ENCODE measurements at regions not wholly inside any gene's neighbourhood (a gene's known extent, or its start where the extent isn't known, plus 50 kb on each side); places are given as distances from the start of the nearest gene placed in this dataset.

DNA sequence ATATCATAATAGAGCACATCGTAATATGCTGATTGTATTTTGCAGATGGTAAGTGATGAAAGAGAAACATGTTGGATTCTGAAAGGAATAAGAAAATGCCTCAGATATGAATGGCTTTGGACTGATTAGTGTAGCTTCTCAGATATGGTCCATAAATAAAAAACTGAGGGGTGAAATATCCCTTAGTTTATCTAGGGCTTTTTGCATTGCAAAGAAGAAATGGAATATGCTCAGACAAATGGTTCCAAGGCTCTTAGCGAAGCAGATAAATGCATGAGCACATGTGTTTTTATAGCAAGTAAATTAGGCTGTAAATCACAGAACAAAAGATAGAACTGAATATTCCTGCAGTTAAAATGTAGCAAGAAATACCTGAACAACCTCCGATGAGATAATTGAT, 820.9 kb upstream of the GRM7 start:
- Histone ChIP-seq H3K4me3 (ENCODE audit: low read length, poor library complexity, severe bottlenecking) (no peak overlapping the region), H3K9ac (ENCODE audit: low read depth, low read length, poor library complexity, severe bottlenecking) (no peak overlapping the region), H2AFZ (ENCODE audit: low read length) (no peak overlapping the region), H3K27me3 (ENCODE audit: insufficient read depth, low read length, poor library complexity, severe bottlenecking) (no peaks in the 10 kb centered on the region), H3K36me3 (ENCODE audit: insufficient read depth, low read length) (no peaks in the 10 kb centered on the region), H3K9me2 (replicated peaks; ENCODE audit: low read depth, low read length) (no peaks in the 10 kb centered on the region), H3F3A (ENCODE audit: low read depth) (no peaks in the 10 kb centered on the region), H3K9me3 (ENCODE audit: insufficient read depth, low read depth, low read length) (no peaks in the 10 kb centered on the region; the same call in 1 of the 2 replicates), H3K4me1 (ENCODE audit: insufficient read depth, low read length, poor library complexity, severe bottlenecking) (no peaks in the 10 kb centered on the region), H3K4me2 (ENCODE audit: low read depth, low read length, poor library complexity, severe bottlenecking) (no peak overlapping the region), H3K79me2 (ENCODE audit: insufficient read depth, low read length) (no peaks in the 10 kb centered on the region), H4K20me1 (ENCODE audit: insufficient read depth, low read length, poor library complexity, severe bottlenecking) (no peaks in the 10 kb centered on the region)
- TF ChIP-seq, protein P1, sequence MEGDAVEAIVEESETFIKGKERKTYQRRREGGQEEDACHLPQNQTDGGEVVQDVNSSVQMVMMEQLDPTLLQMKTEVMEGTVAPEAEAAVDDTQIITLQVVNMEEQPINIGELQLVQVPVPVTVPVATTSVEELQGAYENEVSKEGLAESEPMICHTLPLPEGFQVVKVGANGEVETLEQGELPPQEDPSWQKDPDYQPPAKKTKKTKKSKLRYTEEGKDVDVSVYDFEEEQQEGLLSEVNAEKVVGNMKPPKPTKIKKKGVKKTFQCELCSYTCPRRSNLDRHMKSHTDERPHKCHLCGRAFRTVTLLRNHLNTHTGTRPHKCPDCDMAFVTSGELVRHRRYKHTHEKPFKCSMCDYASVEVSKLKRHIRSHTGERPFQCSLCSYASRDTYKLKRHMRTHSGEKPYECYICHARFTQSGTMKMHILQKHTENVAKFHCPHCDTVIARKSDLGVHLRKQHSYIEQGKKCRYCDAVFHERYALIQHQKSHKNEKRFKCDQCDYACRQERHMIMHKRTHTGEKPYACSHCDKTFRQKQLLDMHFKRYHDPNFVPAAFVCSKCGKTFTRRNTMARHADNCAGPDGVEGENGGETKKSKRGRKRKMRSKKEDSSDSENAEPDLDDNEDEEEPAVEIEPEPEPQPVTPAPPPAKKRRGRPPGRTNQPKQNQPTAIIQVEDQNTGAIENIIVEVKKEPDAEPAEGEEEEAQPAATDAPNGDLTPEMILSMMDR (conservative IDR thresholded peaks at IDR 0.05; ENCODE audit: low read length): no peak
- TF ChIP-seq EZH2phosphoT487 (IDR thresholded peaks at IDR 0.05; ENCODE audit: borderline replicate concordance): no peak

DNA sequence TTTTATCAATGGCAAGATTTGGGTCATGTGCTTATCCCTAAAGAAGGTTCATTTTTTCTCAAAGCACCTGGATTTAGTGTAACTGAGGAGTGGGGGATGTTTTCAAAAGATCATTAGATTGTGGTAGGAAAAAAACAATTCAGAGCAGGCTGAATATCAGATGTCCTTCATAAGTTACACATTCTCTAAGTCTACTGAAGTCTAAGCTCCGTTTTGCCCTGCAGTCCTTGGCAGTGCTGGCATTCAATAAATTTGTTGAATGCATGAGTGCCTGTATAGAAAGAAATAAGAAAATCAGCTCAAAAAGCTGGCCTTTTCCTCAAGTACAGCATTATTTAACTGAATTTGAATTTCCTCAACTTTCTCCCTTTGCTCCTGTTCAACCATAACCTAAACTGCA, 819.0 kb upstream of the GRM7 start:
- no peaks in the 10 kb centered on the region; the same call in 1 of the 2 replicates for H3K9me3 ChIP-seq (ENCODE audit: insufficient read depth, low read depth, low read length)
- no peak overlapping the region for H3K4me2 ChIP-seq (ENCODE audit: low read depth, low read length, poor library complexity, severe bottlenecking)
- no peak overlapping the region for H2AFZ ChIP-seq (ENCODE audit: low read length)
- no peaks in the 10 kb centered on the region for H3F3A ChIP-seq (ENCODE audit: low read depth)
- no peaks in the 10 kb centered on the region for H3K9me2 ChIP-seq (replicated peaks; ENCODE audit: low read depth, low read length)
- H4K20me1 ChIP-seq (ENCODE audit: insufficient read depth, low read length, poor library complexity, severe bottlenecking): no peaks in the 10 kb centered on the region
- no peaks in the 10 kb centered on the region for H3K36me3 ChIP-seq (ENCODE audit: insufficient read depth, low read length)
- no peak overlapping the region for H3K9ac ChIP-seq (ENCODE audit: low read depth, low read length, poor library complexity, severe bottlenecking)
- no peaks in the 10 kb centered on the region for H3K27me3 ChIP-seq (ENCODE audit: insufficient read depth, low read length, poor library complexity, severe bottlenecking)
- H3K4me1 ChIP-seq (ENCODE audit: insufficient read depth, low read length, poor library complexity, severe bottlenecking): no peaks in the 10 kb centered on the region
- TF ChIP-seq, protein P1 (conservative IDR thresholded peaks at IDR 0.05; ENCODE audit: low read length): no peak
- no peak for TF ChIP-seq EZH2phosphoT487 (IDR thresholded peaks at IDR 0.05; ENCODE audit: borderline replicate concordance)
- no peaks in the 10 kb centered on the region for H3K79me2 ChIP-seq (ENCODE audit: insufficient read depth, low read length)
- no peak overlapping the region for H3K4me3 ChIP-seq (ENCODE audit: low read length, poor library complexity, severe bottlenecking)

DNA sequence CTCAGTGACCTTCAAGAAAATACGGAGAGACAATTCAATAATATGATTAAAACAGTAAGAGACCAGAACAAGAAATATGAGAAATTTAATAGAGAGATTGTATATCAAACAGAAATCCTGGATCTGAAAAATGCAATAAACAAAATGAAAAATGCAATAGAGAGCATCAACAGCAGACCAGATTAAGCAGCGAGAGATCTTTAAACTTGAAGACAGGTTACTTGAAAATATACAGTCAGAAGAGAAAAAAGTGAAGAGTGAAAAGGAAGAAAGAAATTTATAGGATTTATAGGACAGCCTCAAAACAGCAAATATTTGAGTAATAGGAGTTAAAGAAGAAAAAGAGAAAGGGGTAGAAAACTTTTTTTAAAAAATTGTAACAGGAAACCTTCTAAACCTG, 813.9 kb upstream of the GRM7 start:
- Histone ChIP-seq H2AFZ (ENCODE audit: low read length) (no peak overlapping the region), H4K20me1 (ENCODE audit: insufficient read depth, low read length, poor library complexity, severe bottlenecking) (no peaks in the 10 kb centered on the region), H3K9ac (ENCODE audit: low read depth, low read length, poor library complexity, severe bottlenecking) (no peak overlapping the region), H3K4me3 (ENCODE audit: low read length, poor library complexity, severe bottlenecking) (no peak overlapping the region), H3K9me3 (ENCODE audit: insufficient read depth, low read depth, low read length) (no peaks in the 10 kb centered on the region), H3K79me2 (ENCODE audit: insufficient read depth, low read length) (no peaks in the 10 kb centered on the region), H3F3A (ENCODE audit: low read depth) (no peaks in the 10 kb centered on the region), H3K4me2 (ENCODE audit: low read depth, low read length, poor library complexity, severe bottlenecking) (no peak overlapping the region), H3K27me3 (ENCODE audit: insufficient read depth, low read length, poor library complexity, severe bottlenecking) (no peaks in the 10 kb centered on the region), H3K9me2 (replicated peaks; ENCODE audit: low read depth, low read length) (no peaks in the 10 kb centered on the region), H3K4me1 (ENCODE audit: insufficient read depth, low read length, poor library complexity, severe bottlenecking) (no peaks in the 10 kb centered on the region), H3K36me3 (ENCODE audit: insufficient read depth, low read length) (no peaks in the 10 kb centered on the region)
- no peak for TF ChIP-seq EZH2phosphoT487 (IDR thresholded peaks at IDR 0.05; ENCODE audit: borderline replicate concordance)
- TF ChIP-seq, protein P1 (conservative IDR thresholded peaks at IDR 0.05; ENCODE audit: low read length): no peak

All from Loucy (cell line).